ENCODE measurements at regions not wholly inside any gene's neighbourhood (a gene's known extent, or its start where the extent isn't known, plus 50 kb on each side); places are given as distances from the start of the nearest gene placed in this dataset.

- in situ Hi-C loops (cut with MboI; ENCODE audit: low pct_unique_long_range_greater_than_20kb, low sequenced_read_pairs, unreplicated experiment), result no loop called here
- TF ChIP-seq CTCF (IDR thresholded peaks at IDR 0.05; ENCODE audit: extremely low read depth, insufficient read depth, missing control alignments), result no peak
- peak; percentile 51 for DNase-seq (ENCODE audit: low spot score)
These were observed 67.7 kb upstream of the CTLA4 start for GRCh38 chr2:203799908-203800307.

GRCh38 chr2:203800783-203801182 lies 66.8 kb upstream of the CTLA4 start:
- TF ChIP-seq CTCF (IDR thresholded peaks at IDR 0.05; ENCODE audit: extremely low read depth, insufficient read depth, missing control alignments), result no peak
- in situ Hi-C loops (cut with MboI; ENCODE audit: low pct_unique_long_range_greater_than_20kb, low sequenced_read_pairs, unreplicated experiment), result no loop called here
- no peak for DNase-seq (ENCODE audit: low spot score)

- in situ Hi-C loops (cut with MboI; ENCODE audit: low pct_unique_long_range_greater_than_20kb, low sequenced_read_pairs, unreplicated experiment), result no loop called here
- no peak for TF ChIP-seq CTCF (IDR thresholded peaks at IDR 0.05; ENCODE audit: extremely low read depth, insufficient read depth, missing control alignments)
- no peak for DNase-seq (ENCODE audit: low spot score)
These were observed 65.1 kb upstream of the CTLA4 start for GRCh38 chr2:203802342-203803052.

- TF ChIP-seq CTCF (IDR thresholded peaks at IDR 0.05; ENCODE audit: extremely low read depth, insufficient read depth, missing control alignments), result no peak
- DNase-seq (ENCODE audit: low spot score), result no peak
- in situ Hi-C loops (cut with MboI; ENCODE audit: low pct_unique_long_range_greater_than_20kb, low sequenced_read_pairs, unreplicated experiment), result no loop called here
These were observed 64.5 kb upstream of the CTLA4 start for GRCh38 chr2:203803053-203803429.

GRCh38 chr2:203804070-203804469 lies 63.5 kb upstream of the CTLA4 start:
- no peak for DNase-seq (ENCODE audit: low spot score)
- in situ Hi-C loops (cut with MboI; ENCODE audit: low pct_unique_long_range_greater_than_20kb, low sequenced_read_pairs, unreplicated experiment), result no loop called here
- no peak for TF ChIP-seq CTCF (IDR thresholded peaks at IDR 0.05; ENCODE audit: extremely low read depth, insufficient read depth, missing control alignments)

GRCh38 chr2:203804764-203805485 lies 62.6 kb upstream of the CTLA4 start:
- in situ Hi-C loops (cut with MboI; ENCODE audit: low pct_unique_long_range_greater_than_20kb, low sequenced_read_pairs, unreplicated experiment), result no loop called here
- no peak for TF ChIP-seq CTCF (IDR thresholded peaks at IDR 0.05; ENCODE audit: extremely low read depth, insufficient read depth, missing control alignments)
- no peak for DNase-seq (ENCODE audit: low spot score)
